NCI-H1417 treated with DMSO at 0.1 percent for 48 hours (cell line): ENCODE measurements at regions not wholly inside any gene's neighbourhood (a gene's known extent, or its start where the extent isn't known, plus 50 kb on each side); places are given as distances from the start of the nearest gene placed in this dataset.
"Not testable (repeated sequence)": the region's sequence is repeated elsewhere in the genome, so short reads cannot be mapped to it uniquely, and the experiment has no call there.

Experiments
- DNase-seq: peaks from one replicate; lab custom pipeline; 2025; lab: John Stamatoyannopoulos, UW

DNA sequence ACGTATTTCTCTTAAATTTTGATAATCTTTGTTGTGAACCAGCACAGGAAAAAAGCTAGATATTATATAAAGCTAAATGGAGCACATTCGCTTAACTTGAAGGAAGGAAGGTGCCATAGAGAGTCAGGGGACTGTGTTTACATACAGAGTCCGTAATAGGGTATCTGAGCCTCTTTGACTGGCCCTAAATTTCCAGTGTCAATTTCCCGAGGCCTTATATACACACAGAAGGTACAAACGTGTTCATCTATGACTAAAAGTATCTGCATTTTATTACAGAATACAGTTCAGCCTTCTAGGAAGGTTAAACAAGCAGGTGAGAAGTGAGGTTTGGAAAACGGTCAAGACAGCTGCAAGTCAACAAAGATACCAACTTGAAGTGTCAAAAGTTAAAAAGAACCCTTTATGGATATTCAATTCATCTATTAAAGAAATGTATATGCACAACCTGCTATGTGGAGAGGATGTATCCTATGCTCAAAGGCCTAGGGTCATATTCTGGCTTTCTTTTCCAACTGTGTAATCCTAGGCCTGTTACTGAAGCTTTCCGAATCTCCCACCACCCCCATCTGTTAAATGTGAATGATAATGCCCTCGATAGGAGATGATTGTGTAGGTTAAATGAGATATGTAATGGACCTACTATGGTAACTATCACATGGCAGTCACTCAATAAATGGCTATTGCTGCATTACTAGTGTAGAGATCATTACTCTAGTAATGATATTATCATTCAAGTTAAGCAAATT, 263.7 kb upstream of the MAF start:
- DNase-seq = no peak

DNA sequence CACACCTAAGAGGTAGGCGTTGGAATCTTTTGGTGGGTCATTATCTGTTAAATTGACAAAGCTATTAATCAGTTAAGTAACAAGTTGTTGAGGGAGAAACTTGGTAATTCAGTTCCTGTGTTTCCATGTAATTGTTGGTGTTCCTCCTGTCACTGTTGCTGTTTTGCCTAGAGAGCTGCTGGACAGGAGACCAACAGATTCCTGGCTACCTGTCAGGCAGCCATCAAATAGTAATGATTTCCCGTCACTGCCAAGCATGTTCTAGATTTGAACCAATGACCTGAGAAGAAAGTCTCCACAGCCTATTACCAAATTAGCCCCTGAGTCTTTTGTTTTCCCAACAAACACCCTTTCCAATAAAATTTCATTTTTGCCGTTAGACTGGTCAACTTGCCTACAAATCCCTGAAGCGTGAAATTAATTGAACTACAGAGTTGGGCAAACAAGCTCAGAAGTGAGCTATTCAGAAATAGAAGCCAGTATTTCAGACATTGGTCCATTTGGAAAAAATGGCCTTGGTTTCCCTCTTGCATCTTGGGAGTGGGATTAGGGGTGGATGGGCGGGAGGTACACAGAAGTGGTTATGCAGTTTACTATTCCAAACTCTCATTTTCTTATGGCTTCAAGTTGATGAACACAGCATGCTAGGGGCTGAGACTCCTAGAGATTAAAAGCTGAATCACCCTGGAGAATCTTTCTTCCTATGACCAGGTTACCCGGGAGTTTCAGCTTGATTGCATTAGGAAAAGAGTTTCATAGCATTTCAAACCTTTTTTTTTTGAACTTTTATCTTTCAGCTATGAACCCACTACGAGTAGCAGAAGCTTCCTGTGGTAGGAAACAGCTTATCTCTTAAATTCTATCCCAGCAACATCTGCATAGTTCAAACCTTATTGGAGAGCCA, 262.8 kb upstream of the MAF start:
- no peak for DNase-seq

DNA sequence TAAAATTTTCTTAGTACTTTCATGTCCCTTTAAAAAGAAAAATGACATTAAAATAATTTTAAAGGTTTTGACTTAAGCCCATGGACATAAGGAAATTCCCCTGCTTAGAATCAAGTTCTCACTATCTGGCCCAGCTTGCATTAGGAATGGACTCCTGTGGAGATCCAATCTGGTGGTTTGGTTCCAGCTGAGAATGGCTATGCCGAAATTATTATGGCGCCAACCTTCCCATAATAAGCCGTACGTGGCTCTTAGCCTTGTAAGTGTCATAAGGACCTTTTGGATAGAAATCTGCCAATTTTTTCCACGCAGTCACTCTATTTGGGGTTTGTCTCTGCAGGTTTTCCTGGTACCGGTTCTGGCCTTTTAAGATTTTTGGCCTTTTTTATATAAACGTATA, 262.1 kb upstream of the MAF start:
- no peak for DNase-seq

DNA sequence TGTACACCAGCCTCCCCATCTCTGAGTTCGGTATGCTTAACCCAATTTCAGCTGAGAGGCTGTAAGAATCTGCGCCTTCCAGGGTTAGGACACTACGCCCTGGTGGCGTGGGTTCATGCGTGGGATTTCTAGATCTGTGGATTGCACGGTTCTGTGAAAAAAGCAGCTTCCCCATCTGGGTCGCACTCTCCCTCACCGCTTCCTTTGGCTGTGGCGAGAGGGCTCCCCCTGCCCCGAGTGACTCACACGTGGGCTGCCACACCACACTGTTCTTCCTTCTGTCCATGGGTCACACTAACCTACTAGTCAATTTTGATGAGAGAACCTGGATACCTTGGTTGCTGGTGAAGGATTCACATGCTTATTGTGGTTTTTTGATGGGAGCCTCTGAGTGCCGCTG, 256.0 kb upstream of the MAF start:
- no peak for DNase-seq

DNA sequence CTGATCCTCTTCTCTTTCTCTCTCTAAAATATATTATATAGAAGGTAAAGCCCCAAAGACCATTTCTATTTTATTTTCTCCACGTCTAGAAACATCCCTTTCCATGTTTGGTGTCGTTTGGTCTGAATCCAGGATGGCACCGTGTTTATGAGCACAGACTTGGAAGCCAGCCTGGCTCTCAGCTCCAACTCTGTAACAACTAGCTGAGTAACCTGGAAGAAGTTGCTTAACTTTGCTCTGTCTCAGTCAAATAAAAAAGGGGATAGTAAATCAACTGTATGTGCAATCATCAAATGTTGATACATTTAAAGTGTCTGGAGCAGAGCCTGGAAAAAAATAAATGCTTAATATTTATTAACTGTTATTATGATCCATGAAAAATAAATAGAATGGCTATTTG, 249.8 kb upstream of the MAF start:
- no peak for DNase-seq

DNA sequence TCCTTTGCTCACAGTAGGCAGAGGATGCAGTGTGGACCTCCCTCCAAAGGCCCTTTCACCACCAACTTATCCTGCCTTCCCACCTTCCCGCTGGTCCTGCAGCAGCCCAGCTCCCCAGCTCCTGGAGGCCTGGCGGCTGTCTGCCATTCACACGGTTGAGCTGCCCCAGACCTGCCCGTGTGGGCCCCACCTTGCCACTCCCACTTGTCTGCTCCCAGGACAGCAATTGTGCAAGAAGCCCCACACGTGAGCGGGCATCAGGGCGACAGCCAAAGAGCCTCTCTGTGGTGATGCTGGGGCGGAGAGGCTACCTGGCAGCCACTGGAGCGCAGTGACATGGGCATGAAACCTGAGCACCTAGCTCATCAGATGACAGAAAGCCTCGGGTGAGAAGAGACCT, 248.6 kb upstream of the MAF start:
- no peak for DNase-seq

DNA sequence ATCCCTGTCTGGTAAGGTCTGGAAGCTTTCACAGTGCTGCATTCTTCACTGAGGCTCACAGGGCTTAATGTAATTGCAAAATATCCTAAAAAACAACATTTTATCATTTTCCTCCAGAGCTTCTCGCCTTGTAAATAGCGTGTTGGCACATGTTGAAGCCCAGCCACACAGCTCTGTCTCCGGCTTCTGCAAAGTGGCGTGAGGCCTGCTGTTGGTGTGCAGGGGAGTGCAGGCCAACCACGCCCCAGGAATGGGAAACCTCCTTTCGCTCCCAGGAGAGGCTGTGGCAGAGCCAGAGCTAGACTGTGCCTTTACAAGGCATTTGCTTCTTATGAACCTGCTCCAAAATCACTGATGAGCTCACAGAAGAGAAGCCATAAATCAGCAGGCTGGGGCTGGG, 248.2 kb upstream of the MAF start:
- no peak for DNase-seq

DNA sequence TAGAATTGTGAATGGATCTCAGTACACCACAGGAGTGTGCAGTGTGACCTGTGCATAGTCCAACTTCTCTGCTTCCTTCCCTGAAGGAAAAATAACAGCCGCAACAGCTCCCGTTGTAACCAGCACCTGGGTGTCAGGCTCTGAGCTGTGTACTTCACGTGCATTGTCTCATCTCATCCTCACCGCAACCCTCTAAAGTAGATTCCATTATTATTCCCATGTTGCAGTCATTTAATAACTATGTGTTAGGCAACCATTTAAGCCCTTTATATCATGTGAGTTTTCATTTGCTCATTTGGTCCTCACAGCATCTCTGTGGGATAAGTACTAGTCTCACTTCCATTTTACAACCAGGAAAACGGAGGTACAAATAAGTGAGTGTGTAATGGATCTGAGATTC, 247.0 kb upstream of the MAF start:
- DNase-seq = no peak

DNA sequence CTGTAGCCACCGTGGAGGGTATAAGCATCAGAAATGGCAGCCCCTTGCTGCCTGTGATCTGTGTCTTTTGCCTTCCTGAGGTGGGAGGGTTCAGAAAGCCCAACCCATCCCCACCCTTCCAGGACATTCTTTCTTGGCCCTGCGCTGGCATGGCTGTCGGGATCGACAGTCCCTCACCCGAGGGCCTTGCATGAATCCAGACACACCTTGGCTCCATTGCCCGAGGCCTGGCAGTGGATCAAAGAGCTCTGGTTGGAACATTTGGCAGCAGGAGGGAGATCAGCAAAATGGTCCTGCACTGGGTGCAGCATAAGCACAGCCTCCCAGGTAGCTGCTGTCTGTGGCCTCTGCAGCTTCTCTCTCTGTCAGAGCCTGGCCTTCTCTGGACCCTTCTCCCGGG, 246.6 kb upstream of the MAF start:
- DNase-seq = no peak

DNA sequence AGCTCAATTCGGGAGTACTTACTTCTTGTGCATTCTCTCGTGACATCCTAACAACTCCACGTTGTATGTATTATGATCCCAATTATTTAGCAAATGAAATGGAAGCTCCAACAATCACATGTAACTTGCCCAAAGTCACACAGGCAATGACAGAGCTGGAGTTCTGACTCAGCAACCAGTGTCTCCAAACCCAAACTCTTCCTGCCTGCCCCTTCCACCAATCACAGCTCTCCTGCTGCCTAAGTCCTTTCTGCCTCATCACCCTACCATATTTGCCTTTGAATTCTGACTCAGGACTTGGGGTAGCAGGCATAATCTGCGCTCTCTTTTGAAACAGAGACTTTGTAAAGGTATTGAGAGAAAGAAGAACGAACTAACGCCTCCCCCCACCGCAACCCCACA, 245.2 kb upstream of the MAF start:
- DNase-seq = no peak

DNA sequence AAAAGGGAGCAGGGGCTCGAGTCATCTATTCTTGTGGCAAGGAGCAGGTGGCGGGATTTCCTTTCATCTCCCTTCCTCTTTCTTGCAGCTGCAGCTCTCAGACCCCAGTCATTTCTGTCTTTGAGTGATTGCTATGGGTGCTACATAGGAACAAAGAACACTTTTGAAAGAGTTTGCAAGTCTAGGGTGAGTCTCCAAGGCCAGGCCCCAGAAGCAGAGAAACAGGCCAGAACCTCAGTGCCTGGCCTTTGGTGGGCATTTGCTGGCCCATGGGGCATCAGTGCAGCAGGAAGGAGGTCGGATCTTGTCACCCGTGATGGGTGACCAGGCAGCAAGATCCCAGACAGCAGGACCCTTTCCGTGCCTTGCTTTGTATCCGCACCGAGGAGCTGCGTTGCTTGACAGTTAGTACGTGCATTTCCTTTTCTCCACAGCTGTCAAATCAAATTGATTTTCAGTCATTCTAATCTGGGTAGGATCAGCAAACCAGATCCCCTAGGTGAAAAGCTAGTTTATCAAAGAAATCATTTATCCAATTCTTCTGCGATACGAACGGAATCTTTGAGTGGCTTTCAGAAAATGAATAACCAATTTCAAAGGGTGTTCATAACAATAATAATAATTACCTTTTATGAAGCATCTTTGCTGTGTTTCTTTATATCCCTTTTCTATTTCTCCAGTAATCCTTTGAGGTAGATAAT, 244.6 kb upstream of the MAF start:
- no peak for DNase-seq

DNA sequence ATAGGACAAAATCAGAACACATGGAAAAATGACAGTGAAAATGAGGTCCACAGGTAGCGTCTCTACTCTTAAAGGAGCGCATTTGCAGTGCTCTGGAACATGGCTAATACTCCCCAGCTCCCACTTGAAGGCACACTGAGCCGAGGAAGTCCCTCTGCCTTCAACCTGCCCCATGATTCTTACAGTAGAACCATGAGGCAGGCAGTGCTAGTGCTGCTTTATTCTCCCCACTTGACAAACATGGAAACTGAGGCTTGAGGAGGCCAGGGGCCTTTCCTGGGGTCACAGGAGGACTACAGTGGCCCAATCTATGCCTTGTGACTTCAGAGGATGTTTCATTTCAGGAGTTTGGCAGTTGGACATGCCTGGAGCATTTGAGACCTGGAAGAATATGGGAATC, 244.1 kb upstream of the MAF start:
- DNase-seq = no peak

DNA sequence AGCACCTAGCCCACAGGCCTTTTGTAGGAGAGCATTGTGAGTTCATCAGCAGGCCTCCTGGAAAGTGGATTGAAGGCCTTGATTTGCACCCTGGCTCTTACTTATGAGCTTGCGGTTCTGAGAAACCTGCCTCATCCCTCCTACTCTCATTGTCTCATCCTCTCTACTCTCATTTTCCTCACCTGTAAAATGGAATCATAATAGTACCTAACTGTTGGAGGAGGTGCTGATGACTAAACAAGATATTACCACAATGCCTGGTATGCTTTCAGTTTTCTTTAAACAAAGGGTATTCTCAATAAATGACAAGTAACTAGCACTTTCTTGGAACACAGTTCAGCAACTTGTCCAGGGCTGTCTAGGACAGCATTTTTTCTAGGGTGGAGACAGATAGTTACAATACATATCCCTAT, 243.1 kb upstream of the MAF start:
- no peak for DNase-seq

DNA sequence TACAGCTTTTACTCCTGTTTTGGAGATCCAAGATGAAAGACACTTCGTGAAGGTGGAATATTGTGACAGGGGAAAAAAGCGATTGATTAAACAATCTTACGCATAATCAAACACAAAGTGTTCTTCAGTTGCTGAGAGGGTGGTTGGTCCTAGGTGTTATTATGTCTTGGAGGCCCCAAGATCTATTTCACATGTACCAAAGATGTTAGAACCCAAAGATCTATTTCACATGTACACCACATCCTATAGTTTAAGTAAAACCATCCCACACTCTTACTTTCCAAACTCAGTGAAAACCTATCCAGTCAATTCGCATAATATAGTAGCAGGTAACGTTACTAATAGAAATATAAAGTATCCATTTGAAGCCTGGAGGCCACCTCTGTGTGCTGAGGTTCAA, 242.6 kb upstream of the MAF start:
- DNase-seq = no peak

DNA sequence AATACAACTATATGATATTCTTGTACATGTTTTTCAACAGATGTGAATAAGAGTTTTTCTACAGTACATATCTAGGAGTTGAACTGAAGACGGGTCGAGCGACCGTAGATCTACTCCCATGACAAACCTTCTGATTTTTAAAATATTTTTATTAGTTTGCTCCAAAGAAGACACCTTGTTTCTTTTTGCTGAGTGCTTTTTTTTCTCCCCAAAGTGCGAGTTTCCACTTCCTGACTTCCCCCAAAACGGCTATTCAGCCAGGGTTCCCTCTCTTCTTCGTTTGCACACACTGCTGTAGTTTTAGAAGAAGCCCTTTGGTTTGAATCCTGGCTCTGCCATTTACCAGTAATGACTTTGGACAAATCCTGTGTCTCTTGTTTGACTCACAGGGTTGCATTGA, 241.7 kb upstream of the MAF start:
- DNase-seq = no peak

DNA sequence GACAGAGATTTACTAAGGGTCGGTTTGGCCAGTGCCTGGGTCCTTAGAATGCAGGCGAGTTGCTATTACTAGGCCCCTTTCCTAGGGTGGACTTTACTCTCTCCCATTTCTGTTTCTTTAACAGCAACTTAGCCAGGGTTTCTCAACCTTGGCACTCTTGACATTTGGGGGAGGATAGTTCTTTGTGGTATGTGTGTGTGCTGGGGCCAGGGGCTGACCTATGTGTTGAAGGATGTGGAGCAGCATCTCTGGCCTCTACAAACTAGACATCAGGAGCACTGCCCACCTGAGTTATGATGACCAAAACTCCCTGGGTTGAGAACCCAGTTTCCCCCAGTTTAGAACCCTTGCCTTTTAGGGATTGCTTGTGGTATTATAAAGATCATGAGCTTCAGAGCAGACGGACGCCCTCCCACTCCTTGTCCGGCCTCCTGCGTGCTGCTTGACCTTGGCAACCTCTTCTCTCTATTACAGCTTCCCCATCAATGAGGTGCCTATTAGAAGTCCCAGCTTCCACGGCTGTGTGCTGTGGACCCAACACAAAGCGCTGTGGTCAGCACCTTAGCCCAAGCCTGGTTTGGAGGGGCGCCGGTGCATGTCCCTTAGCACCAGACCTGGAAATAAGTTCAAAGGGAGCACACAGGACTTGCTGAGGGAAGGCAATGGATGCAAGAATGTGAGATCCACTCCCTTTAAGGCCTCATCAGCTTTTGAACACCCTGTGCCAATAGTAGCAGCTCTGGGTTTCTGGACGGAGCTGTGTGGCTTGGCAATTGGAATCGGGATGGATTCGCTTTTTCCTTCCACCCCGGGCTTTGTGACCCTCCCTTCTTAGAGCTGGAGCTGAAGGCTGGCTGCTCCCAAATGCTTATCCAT, 239.2 kb upstream of the MAF start:
- no peak for DNase-seq

DNA sequence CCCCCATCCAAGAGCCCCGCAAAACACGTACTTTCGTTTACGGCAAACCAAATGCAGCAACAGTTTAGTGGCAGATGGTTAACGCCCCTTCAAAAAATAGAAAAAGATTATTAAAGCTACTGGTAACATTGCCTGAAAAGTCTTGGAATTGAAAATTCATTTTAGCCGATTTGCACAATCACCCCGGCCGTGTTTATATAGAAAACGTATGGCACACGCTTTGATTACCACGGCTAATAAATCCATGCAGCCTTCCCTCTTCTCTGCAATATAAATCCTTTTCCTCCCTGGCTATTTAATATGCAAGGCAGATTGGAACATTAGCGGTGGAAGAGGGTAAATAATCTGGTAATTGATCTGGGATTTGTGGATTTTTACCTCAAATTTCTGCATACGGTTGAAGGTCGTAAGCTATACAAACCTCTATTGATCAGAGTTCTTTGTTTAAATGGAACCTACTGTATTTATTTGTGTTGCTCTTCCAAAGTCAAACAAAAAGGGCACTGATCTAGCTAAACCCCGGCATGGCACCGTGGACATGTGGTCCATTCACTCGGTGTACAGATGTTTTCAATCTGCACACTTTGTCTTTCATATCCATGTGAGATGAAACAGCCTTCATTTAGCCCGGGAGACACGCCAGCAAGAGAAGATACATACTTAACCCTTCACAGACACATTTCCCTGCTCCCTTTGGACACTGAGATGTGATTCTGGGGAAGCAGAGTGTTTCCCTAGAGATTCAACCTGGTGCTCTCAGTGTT, 238.1 kb upstream of the MAF start:
- no peak for DNase-seq

DNA sequence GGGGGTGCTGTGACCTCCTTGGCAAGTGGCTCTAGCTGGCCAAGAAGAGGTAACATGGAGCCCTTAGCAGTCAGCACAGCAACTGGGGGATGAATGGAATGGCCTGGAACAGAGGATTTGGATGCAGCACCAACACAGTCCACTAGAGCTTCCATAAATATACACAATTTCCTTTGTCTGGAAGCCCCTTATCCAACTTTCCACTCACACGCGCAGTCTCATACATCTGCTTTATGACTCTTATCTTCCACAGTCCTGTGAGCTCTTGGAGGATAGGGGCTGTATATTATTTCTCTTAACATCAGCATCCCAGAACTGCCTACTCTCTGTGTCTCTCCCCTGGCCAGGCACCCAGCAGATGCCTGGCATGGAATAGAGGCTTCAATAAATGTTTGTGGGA, 235.6 kb upstream of the MAF start:
- DNase-seq = no peak

DNA sequence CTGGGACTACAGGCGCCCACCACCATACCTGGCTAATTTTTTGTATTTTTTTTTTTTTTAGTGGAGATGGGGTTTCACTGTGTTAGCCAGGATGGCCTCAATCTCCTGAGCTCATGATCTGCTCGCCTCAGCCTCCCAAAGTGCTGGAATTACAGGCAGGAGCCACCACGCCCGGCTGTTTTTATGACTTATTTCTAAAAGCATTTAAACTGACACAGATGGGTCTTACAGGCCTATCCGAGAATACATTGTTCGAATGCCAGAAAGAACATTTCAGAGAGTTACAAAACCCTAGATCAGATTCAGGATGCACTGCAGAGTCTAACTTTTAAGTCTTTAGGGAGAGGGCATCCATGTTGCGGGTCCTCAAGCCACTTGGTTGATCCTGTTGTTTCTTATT, 234.7 kb upstream of the MAF start:
- no peak for DNase-seq

DNA sequence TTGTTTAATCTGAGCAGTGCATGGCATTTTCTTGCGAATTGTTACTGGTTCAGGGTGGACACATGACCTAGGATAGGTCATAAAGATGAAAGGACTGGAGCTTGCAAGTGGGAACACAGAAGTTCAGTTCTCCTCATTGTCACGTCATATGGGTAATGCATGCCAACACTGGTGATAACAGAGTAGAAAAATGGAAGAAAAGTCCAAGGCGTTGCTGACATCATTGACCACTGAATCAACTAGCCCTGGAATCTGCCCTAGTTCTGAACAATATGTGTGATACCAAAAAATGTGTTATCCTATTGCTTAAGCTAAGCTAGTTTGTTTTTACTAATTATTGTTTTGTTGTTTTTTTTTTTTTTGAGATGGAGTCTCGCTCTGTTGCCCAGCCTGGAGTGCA, 234.2 kb upstream of the MAF start:
- no peak for DNase-seq

DNA sequence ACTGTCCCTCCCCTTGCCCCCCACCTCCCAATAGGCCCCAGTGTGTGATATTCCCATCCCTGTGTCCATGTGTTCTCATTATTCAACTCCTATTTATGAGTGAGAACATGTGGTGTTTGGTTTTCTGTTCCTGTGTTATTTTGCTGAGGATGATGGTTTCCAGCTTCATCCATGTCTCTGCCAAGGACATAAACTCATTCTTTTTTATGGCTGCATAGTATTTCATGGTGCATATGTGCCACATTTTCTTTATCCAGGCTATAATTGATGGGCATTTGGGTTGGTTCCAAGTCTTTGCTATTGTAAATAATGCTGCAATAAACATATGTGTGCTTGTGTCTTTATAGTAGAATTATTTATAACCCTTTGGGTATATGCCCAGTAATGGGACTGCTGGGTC, 233.5 kb upstream of the MAF start:
- DNase-seq = not testable (repeated sequence)
